ENCODE measurements at regions not wholly inside any gene's neighbourhood (a gene's known extent, or its start where the extent isn't known, plus 50 kb on each side); places are given as distances from the start of the nearest gene placed in this dataset.

DNA sequence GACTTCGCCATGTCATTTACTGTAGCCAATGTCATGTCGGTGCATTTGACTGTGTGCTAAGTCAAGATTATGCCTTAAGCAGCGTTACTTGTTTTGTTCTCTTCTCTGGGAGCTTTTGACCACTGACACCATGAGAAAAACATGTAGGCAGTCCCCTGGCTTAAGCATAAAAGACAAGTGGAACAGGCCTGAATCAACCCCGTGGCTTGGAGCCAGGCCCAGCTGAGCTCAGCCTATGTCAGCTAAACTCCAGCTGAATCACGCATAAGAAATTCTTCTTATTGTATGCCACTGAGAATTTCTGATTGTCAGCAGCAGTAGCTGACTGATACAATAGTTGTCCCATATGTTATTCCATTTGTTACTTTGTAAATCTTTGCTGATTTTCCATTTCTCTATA, 261.9 kb downstream of the CBLL2 start:
- TF ChIP-seq, protein P1, sequence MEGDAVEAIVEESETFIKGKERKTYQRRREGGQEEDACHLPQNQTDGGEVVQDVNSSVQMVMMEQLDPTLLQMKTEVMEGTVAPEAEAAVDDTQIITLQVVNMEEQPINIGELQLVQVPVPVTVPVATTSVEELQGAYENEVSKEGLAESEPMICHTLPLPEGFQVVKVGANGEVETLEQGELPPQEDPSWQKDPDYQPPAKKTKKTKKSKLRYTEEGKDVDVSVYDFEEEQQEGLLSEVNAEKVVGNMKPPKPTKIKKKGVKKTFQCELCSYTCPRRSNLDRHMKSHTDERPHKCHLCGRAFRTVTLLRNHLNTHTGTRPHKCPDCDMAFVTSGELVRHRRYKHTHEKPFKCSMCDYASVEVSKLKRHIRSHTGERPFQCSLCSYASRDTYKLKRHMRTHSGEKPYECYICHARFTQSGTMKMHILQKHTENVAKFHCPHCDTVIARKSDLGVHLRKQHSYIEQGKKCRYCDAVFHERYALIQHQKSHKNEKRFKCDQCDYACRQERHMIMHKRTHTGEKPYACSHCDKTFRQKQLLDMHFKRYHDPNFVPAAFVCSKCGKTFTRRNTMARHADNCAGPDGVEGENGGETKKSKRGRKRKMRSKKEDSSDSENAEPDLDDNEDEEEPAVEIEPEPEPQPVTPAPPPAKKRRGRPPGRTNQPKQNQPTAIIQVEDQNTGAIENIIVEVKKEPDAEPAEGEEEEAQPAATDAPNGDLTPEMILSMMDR (IDR thresholded peaks at IDR 0.05): no peak
- no peak for TF ChIP-seq POLR2A (IDR thresholded peaks at IDR 0.05)

Measured in prostate gland (tissue), 2 donors.